Panc1 (cell line): ENCODE measurements at regions not wholly inside any gene's neighbourhood (a gene's known extent, or its start where the extent isn't known, plus 50 kb on each side); places are given as distances from the start of the nearest gene placed in this dataset.

Experiments used
- CTCF ChIP-seq: fragments of 450-650 bp; IDR thresholded peaks from 2 replicates; pipeline ENCODE4 v1.5.1; 2017; ENCODE audit warnings: mild to moderate bottlenecking
- POLR2AphosphoS5 ChIP-seq: IDR thresholded peaks from 2 replicates; pipeline ENCODE4 v1.6.1; 2012; ENCODE audit warnings: mild to moderate bottlenecking, low read depth, low read length, moderate library complexity

- no peak for TF ChIP-seq POLR2AphosphoS5
- TF ChIP-seq CTCF: no peak
These were observed 92.5 kb upstream of the CBLN2 start for GRCh38 chr18:72636611-72637010.
